GM12878 (cell line): ENCODE measurements at regions not wholly inside any gene's neighbourhood (a gene's known extent, or its start where the extent isn't known, plus 50 kb on each side); places are given as distances from the start of the nearest gene placed in this dataset.

ENCODE experiments used
- ATAC-seq: fragments of 200-7000 bp; cut with Tn5 transposase; 3 replicates; pipeline ENCODE4 v1.9.1; 2020; ENCODE audit warnings: mild to moderate bottlenecking, moderate library complexity
- BruUV-seq: library from RNA; stranded (reverse); fragments of 400-500 nt; replicated peaks from 2 replicates; lab custom pipeline; 2021; lab: Mats Ljungman, UMichigan
- CTCF ChIA-PET: fragments of 300-600 bp; sonication (Branson Sonifier 250); formaldehyde crosslinking; extraction: SDS; loops from one replicate; lab custom pipeline; 2021; ENCODE audit warnings: inconsistent platforms; lab: Yijun Ruan, JAX
- POLR2A ChIA-PET: fragments of 350-600 bp; formaldehyde crosslinking; extraction: SDS; loops from one replicate; lab custom pipeline; 2021; ENCODE audit warnings: inconsistent platforms; lab: Charles Lee
- RAD21 ChIA-PET: fragments of 300-600 bp; sonication (Branson Sonifier 250); formaldehyde crosslinking; loops from one replicate; lab custom pipeline; 2023; ENCODE audit warnings: antibody characterized with exemption; ENCODE audit not compliant: unreplicated experiment; lab: Charles Lee
- SMC1A ChIA-PET: fragments of 300-600 bp; sonication (Branson Sonifier 250); formaldehyde crosslinking; loops from one replicate; lab custom pipeline; 2023; ENCODE audit not compliant: unreplicated experiment, uncharacterized antibody; lab: Charles Lee
- DNase-seq: peaks from one replicate; pipeline ENCODE4 v3.0.0-alpha.2; 2011; ENCODE audit warnings: low read depth, low spot score
- FAIRE-seq: peaks from 3 replicates; lab custom pipeline; 2011; peaks lifted over from hg19 to GRCh38; lab: Jason Lieb, UNC
- H2AFZ ChIP-seq: 2 replicates; pipeline ENCODE4 v1.6.0; 2011; ENCODE audit warnings: low read depth, low read length, control low read depth; ENCODE audit not compliant: control insufficient read depth
- H3K27ac ChIP-seq: 2 replicates; pipeline ENCODE4 v1.5.1; 2011; ENCODE audit warnings: control low read depth; ENCODE audit not compliant: control insufficient read depth, insufficient read depth
- H3K27me3 ChIP-seq, 2 experiments: replicated peaks in 1 of 2; 2 replicates each; pipeline versions ENCODE4 v1.6.0 to v1.6.1; 2011; ENCODE audit warnings: low read length in 1 of 2; ENCODE audit not compliant: control insufficient read depth in 2 of 2, insufficient read depth in 2 of 2
- H3K36me3 ChIP-seq, 2 experiments: 2 replicates each; pipeline ENCODE4 v1.5.1; 2011; ENCODE audit warnings: low read length in 1 of 2; ENCODE audit not compliant: control insufficient read depth in 2 of 2, insufficient read depth in 2 of 2
- H3K4me1 ChIP-seq: 2 replicates; pipeline ENCODE4 v1.6.1; 2011; ENCODE audit warnings: mild to moderate bottlenecking, low read length, moderate library complexity, mixed read lengths; ENCODE audit not compliant: control insufficient read depth, insufficient read depth
- H3K4me2 ChIP-seq: 2 replicates; pipeline ENCODE4 v1.6.0; 2011; ENCODE audit warnings: control low read depth; ENCODE audit not compliant: control insufficient read depth, insufficient read depth
- H3K4me3 ChIP-seq: fragments of 200-600 bp; sonication (generic); 2 replicates; pipeline ENCODE4 v1.5.1; 2016
- H3K79me2 ChIP-seq: 2 replicates; pipeline ENCODE4 v1.6.0; 2011; ENCODE audit warnings: low read length; ENCODE audit not compliant: control insufficient read depth, insufficient read depth
- H3K9ac ChIP-seq: 2 replicates; pipeline ENCODE4 v1.8.0; 2011; ENCODE audit warnings: low read length, control low read depth, mixed read lengths; ENCODE audit not compliant: control insufficient read depth, insufficient read depth
- H3K9me3 ChIP-seq: replicated peaks from 3 replicates; pipeline ENCODE4 v1.5.1; 2011; ENCODE audit warnings: mild to moderate bottlenecking, low read length; ENCODE audit not compliant: control insufficient read depth, insufficient read depth
- H4K20me1 ChIP-seq: 2 replicates; pipeline ENCODE4 v1.6.0; 2011; ENCODE audit not compliant: control insufficient read depth, insufficient read depth
- CTCF ChIP-seq, 3 experiments: IDR thresholded peaks in 2 of 3; conservative IDR thresholded peaks in 1 of 3; 2 replicates each; pipeline ENCODE4 v1.5.1; 2011; ENCODE audit warnings: low read depth in 3 of 3, low read length in 3 of 3, mild to moderate bottlenecking in 3 of 3, control low read depth in 2 of 3, moderate library complexity in 2 of 3, inconsistent platforms in 1 of 3, mixed read lengths in 1 of 3; ENCODE audit not compliant: control insufficient read depth in 2 of 3, insufficient read depth in 1 of 3; ENCODE audit errors: extremely low read depth in 1 of 3
- MYB ChIP-seq: fragments of 150-350 bp; IDR thresholded peaks from 2 replicates; pipeline ENCODE4 v1.6.1; 2014; ENCODE audit warnings: mild to moderate bottlenecking, low read depth, low read length, borderline replicate concordance
- NR2C2 ChIP-seq: IDR thresholded peaks from 2 replicates; pipeline ENCODE4 v1.6.1; 2011; ENCODE audit warnings: borderline replicate concordance, low read depth; ENCODE audit not compliant: control insufficient read depth, insufficient read length
- POU2F2 ChIP-seq: IDR thresholded peaks from 3 replicates; pipeline ENCODE4 v1.6.1; 2011; ENCODE audit warnings: low read depth, mild to moderate bottlenecking, low read length, borderline replicate concordance
- TCF7 ChIP-seq: IDR thresholded peaks from 2 replicates; pipeline ENCODE4 v1.6.1; 2014; ENCODE audit warnings: antibody characterized with exemption, borderline replicate concordance
- WRNIP1 ChIP-seq: IDR thresholded peaks from 2 replicates; pipeline ENCODE4 v1.6.1; 2011; ENCODE audit warnings: low read depth, low read length, improper control_type of control experiment, borderline replicate concordance
- WGBS: methylation state at CpG from one replicate; pipeline ENCODE4 v1.1.6; 2016; ENCODE audit warnings: low lambda C conversion rate; ENCODE audit not compliant: insufficient replicate concordance, insufficient coverage; ENCODE audit errors: missing lambda C conversion rate; 5-methylcytosine and 5-hydroxymethylcytosine counted together
- in situ Hi-C: fragments of 300-500 bp; cut with MboI; formaldehyde crosslinking; loops from 9 replicates; pipeline ENCODE4 v1.14.3; 2018; ENCODE audit warnings: mixed read lengths
- intact Hi-C: fragments of 100-400 bp; cut with micrococcal nuclease; formaldehyde crosslinking; loops from one replicate; pipeline ENCODE4 v1.14.2; 2022; ENCODE audit not compliant: unreplicated experiment

GRCh38 chr3:11717768-11718636 lies 74.3 kb upstream of the VGLL4 start:
- intact Hi-C loops = no loop called here
- H2AFZ ChIP-seq = peak overlapping the region; percentile 65
- BruUV-seq = TSS peak; percentile 56

GRCh38 chr3:11717301-11717700 lies 73.6 kb upstream of the VGLL4 start:
- Histone ChIP-seq H2AFZ (no peak overlapping the region), H3K4me1 (no peaks in the 10 kb centered on the region; the same call in 1 of the 2 replicates), H3K79me2 (no peaks in the 10 kb centered on the region), H3K4me3 (no peak overlapping the region), H3K9me3 (no peaks in the 10 kb centered on the region), H3K27ac (no peak overlapping the region), H3K9ac (no peak overlapping the region; the same call in 1 of the 2 replicates), H3K4me2 (no peak overlapping the region), H3K27me3 (no peaks in the 10 kb centered on the region; a peak in 1 of 4 replicates), H4K20me1 (no peaks in the 10 kb centered on the region), H3K36me3 (no peaks in the 10 kb centered on the region)
- CTCF ChIA-PET = no interaction called here
- FAIRE-seq (no peak), DNase-seq (no peak), ATAC-seq (no peak)
- BruUV-seq = no TSS peak
- intact Hi-C loops (no loop called here), in situ Hi-C loops (no loop called here)
- POLR2A ChIA-PET = no interaction called here
- 96% methylated on average over 6 of the region's 6 CpGs for WGBS
- TF ChIP-seq TCF7 (no peak), NR2C2 (no peak), MYB (no peak), CTCF (IDR thresholded peaks at IDR 0.05 in 2 of 3, conservative IDR thresholded peaks at IDR 0.05 in 1 of 3; ENCODE audit: control insufficient read depth in 2 of 3, extremely low read depth in 1 of 3, insufficient read depth in 1 of 3, low read depth in 3 of 3, low read length in 3 of 3) (no peak)
- RAD21 ChIA-PET = no interaction called here
- SMC1A ChIA-PET = no interaction called here

More at GRCh38 chr3:11717768-11718636, 74.3 kb upstream of the VGLL4 start:
- SMC1A ChIA-PET = no interaction called here
- Histone ChIP-seq H3K4me2 (peak overlapping the region; percentile 96), H3K79me2 (no peaks in the 10 kb centered on the region), H3K9me3 (no peaks in the 10 kb centered on the region), H3K9ac (no peak overlapping the region), H3K27ac (no peak overlapping the region), H3K4me1 (no peaks in the 10 kb centered on the region; the same call in 1 of the 2 replicates), H4K20me1 (no peaks in the 10 kb centered on the region), H3K36me3 (no peaks in the 10 kb centered on the region), H3K4me3 (peak overlapping the region; percentile 83), H3K27me3 (no peaks in the 10 kb centered on the region; a peak in 1 of 4 replicates)
- POLR2A ChIA-PET = no interaction called here
- FAIRE-seq (peak; percentile 54), ATAC-seq (peak; percentile 38)
- RAD21 ChIA-PET = no interaction called here
- in situ Hi-C loops = no loop called here
- CTCF ChIA-PET = no interaction called here
- WGBS = 28% methylated on average over 9 of the region's 9 CpGs
- TF ChIP-seq POU2F2 (peak; percentile 44; the same call in 1 of the 3 replicates), WRNIP1 (no peak)
- TF ChIP-seq, all 136 proteins: peak for 1
- no peak for DNase-seq
